ENCODE measurements at regions not wholly inside any gene's neighbourhood (a gene's known extent, or its start where the extent isn't known, plus 50 kb on each side); places are given as distances from the start of the nearest gene placed in this dataset.

DNA sequence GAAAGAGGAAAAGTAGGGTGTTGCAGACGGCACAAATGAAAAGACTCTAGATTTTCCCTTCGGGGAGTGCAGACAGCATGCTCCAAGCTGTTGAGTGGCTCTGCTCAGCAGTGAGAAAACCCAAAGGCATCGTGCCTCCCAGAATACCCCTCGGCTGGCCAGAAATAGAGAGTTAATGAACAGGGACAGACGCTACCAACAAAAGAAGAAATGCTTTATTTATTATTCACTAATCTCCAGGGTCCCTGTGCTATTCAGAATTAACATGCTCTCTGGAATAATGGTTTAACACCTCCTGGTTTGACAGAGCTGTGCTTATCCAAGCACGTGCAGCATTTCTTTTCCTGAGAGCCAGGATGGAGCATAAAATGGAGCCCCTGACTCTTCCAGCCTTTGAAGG lies 82.3 kb downstream of the AQP4 start:
- TF ChIP-seq GATA2 (IDR thresholded peaks at IDR 0.05; ENCODE audit: low read depth, low read length) (no peak), GATA3 (IDR thresholded peaks at IDR 0.05; ENCODE audit: low read depth, low read length) (no peak)

Data from SH-SY5Y (cell line).